OCI-LY7 (cell line): ENCODE measurements at regions not wholly inside any gene's neighbourhood (a gene's known extent, or its start where the extent isn't known, plus 50 kb on each side); places are given as distances from the start of the nearest gene placed in this dataset.
"Not testable (repeated sequence)": the region's sequence is repeated elsewhere in the genome, so short reads cannot be mapped to it uniquely, and the experiment has no call there.

ENCODE experiments used
- EZH2phosphoT487 ChIP-seq: fragments of 200-600 bp; sonication (generic); IDR thresholded peaks from 2 replicates; pipeline ENCODE4 v1.6.1; 2018; ENCODE audit warnings: low read depth, borderline replicate concordance, mild to moderate bottlenecking, mixed run types, antibody characterized with exemption, low read length, moderate library complexity, mixed read lengths
- TF ChIP-seq, protein P1 (sequence below): fragments of 200-600 bp; sonication (generic); conservative IDR thresholded peaks from 2 replicates; pipeline ENCODE4 v1.5.1; 2014; ENCODE audit warnings: mild to moderate bottlenecking, antibody characterized with exemption, low read length, moderate library complexity, mixed read lengths

- TF ChIP-seq, protein P1, sequence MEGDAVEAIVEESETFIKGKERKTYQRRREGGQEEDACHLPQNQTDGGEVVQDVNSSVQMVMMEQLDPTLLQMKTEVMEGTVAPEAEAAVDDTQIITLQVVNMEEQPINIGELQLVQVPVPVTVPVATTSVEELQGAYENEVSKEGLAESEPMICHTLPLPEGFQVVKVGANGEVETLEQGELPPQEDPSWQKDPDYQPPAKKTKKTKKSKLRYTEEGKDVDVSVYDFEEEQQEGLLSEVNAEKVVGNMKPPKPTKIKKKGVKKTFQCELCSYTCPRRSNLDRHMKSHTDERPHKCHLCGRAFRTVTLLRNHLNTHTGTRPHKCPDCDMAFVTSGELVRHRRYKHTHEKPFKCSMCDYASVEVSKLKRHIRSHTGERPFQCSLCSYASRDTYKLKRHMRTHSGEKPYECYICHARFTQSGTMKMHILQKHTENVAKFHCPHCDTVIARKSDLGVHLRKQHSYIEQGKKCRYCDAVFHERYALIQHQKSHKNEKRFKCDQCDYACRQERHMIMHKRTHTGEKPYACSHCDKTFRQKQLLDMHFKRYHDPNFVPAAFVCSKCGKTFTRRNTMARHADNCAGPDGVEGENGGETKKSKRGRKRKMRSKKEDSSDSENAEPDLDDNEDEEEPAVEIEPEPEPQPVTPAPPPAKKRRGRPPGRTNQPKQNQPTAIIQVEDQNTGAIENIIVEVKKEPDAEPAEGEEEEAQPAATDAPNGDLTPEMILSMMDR = not testable (repeated sequence)
- not testable (repeated sequence) for TF ChIP-seq EZH2phosphoT487
These were observed 159.2 kb downstream of the ENC1 start for GRCh38 chr5:74481357-74481756.
